Sigmoid colon (tissue), 4 donors: ENCODE measurements at regions not wholly inside any gene's neighbourhood (a gene's known extent, or its start where the extent isn't known, plus 50 kb on each side); places are given as distances from the start of the nearest gene placed in this dataset.

ENCODE experiments used
- POLR2AphosphoS5 ChIP-seq, 4 donors: sonication (generic); formaldehyde crosslinking; IDR thresholded peaks; one replicate each; pipeline ENCODE4 v1.6.1; 2017; ENCODE audit warnings: antibody characterized with exemption in 4 of 4
- TF ChIP-seq, protein P1 (sequence below), 4 experiments: fragments of 450-650 bp in 3 of 4; fragments of 200-600 bp in 1 of 4; IDR thresholded peaks; one replicate each; pipeline ENCODE4 v1.5.1; 2016 to 2019; ENCODE audit warnings: antibody characterized with exemption in 4 of 4, mild to moderate bottlenecking in 3 of 4, moderate library complexity in 2 of 4

DNA sequence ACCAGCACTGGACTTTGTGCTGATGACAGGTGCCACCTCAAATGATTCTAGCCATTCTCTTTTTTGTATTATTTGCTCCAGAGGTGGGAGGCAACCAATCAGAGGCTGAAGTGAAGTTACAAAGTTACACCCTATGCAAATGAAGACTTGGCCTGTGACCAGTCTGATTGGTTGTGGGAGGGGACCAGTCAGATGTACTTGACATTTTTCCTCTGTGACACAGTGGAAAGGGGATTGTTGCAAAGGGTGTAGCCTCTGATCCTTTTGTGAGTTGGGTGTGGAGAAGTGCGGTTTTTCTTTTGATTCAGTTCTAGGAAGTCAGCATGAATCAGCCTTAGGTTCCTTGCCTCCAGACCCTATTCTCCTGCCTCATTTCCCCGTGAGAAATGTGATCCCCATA lies 244.0 kb downstream of the ARL6IP6 start:
- no peak for TF ChIP-seq POLR2AphosphoS5 (IDR thresholded peaks at IDR 0.05)
- TF ChIP-seq, protein P1, sequence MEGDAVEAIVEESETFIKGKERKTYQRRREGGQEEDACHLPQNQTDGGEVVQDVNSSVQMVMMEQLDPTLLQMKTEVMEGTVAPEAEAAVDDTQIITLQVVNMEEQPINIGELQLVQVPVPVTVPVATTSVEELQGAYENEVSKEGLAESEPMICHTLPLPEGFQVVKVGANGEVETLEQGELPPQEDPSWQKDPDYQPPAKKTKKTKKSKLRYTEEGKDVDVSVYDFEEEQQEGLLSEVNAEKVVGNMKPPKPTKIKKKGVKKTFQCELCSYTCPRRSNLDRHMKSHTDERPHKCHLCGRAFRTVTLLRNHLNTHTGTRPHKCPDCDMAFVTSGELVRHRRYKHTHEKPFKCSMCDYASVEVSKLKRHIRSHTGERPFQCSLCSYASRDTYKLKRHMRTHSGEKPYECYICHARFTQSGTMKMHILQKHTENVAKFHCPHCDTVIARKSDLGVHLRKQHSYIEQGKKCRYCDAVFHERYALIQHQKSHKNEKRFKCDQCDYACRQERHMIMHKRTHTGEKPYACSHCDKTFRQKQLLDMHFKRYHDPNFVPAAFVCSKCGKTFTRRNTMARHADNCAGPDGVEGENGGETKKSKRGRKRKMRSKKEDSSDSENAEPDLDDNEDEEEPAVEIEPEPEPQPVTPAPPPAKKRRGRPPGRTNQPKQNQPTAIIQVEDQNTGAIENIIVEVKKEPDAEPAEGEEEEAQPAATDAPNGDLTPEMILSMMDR (IDR thresholded peaks at IDR 0.05) = no peak
